ENCODE measurements at regions not wholly inside any gene's neighbourhood (a gene's known extent, or its start where the extent isn't known, plus 50 kb on each side); places are given as distances from the start of the nearest gene placed in this dataset.

DNA sequence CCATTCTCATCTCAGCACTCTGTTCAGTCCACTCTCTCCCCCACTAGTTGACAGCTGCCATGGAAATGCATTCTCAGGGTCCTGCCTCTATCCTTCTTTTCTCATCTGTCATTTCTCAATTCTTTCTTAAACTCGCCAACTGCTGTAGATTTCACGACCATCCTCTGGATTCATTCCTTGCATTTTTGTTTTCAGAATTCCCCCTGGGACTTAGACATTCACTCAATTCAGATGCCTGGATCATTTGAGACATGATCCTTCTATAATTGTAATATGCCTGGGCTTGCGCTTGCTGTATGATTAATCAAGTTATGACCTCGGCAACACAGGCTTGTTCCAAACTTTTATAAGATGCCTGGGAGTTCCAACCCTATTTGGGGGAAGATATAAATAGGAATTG, 104.5 kb downstream of the RAB11FIP2 start:
- no peak overlapping the region for H2AFZ ChIP-seq (ENCODE audit: low read depth)

GRCh38 chr10:117944676-117945447, 101.9 kb downstream of the RAB11FIP2 start:
- no peak overlapping the region for H3K4me3 ChIP-seq (IDR thresholded peaks at IDR 0.05; ENCODE audit: insufficient read depth, low read depth, low read length)
- H3K36me3 ChIP-seq (ENCODE audit: insufficient read depth): no peaks in the 10 kb centered on the region
- no peak overlapping the region for H3K27ac ChIP-seq
- no peak overlapping the region for H3K4me2 ChIP-seq
- H3K4me1 ChIP-seq (ENCODE audit: low read depth, poor library complexity, severe bottlenecking): no peaks in the 10 kb centered on the region
- no peak overlapping the region for H2AFZ ChIP-seq (ENCODE audit: low read depth)
- TF ChIP-seq CTCF (conservative IDR thresholded peaks at IDR 0.05; ENCODE audit: low read depth, low read length): no peak
- no peaks in the 10 kb centered on the region for H3K79me2 ChIP-seq (ENCODE audit: insufficient read depth, low read depth)
- no peak overlapping the region for H3K9ac ChIP-seq
- no peaks in the 10 kb centered on the region for H4K20me1 ChIP-seq (ENCODE audit: insufficient read depth)
- H3K27me3 ChIP-seq (ENCODE audit: insufficient read depth, low read depth): no peaks in the 10 kb centered on the region

More for the DNA sequence above, 104.5 kb downstream of the RAB11FIP2 start:
- no peaks in the 10 kb centered on the region for H3K4me1 ChIP-seq (ENCODE audit: low read depth, poor library complexity, severe bottlenecking)
- no peak overlapping the region for H3K4me2 ChIP-seq
- H3K79me2 ChIP-seq (ENCODE audit: insufficient read depth, low read depth): no peaks in the 10 kb centered on the region
- H3K27me3 ChIP-seq (ENCODE audit: insufficient read depth, low read depth): no peaks in the 10 kb centered on the region
- H3K9ac ChIP-seq: no peak overlapping the region
- no peak overlapping the region for H3K4me3 ChIP-seq (IDR thresholded peaks at IDR 0.05; ENCODE audit: insufficient read depth, low read depth, low read length)
- no peak overlapping the region for H3K27ac ChIP-seq
- no peak for TF ChIP-seq CTCF (conservative IDR thresholded peaks at IDR 0.05; ENCODE audit: low read depth, low read length)
- H3K36me3 ChIP-seq (ENCODE audit: insufficient read depth): no peaks in the 10 kb centered on the region
- no peaks in the 10 kb centered on the region for H4K20me1 ChIP-seq (ENCODE audit: insufficient read depth)

GRCh38 chr10:117945651-117946050, 101.1 kb downstream of the RAB11FIP2 start:
- no peak overlapping the region for H3K27ac ChIP-seq
- H3K27me3 ChIP-seq (ENCODE audit: insufficient read depth, low read depth): no peaks in the 10 kb centered on the region
- no peak overlapping the region for H3K4me2 ChIP-seq
- TF ChIP-seq CTCF (conservative IDR thresholded peaks at IDR 0.05; ENCODE audit: low read depth, low read length): no peak
- H3K4me3 ChIP-seq (IDR thresholded peaks at IDR 0.05; ENCODE audit: insufficient read depth, low read depth, low read length): no peak overlapping the region
- no peaks in the 10 kb centered on the region for H3K79me2 ChIP-seq (ENCODE audit: insufficient read depth, low read depth)
- no peaks in the 10 kb centered on the region for H3K4me1 ChIP-seq (ENCODE audit: low read depth, poor library complexity, severe bottlenecking)
- no peak overlapping the region for H2AFZ ChIP-seq (ENCODE audit: low read depth)
- no peaks in the 10 kb centered on the region for H3K36me3 ChIP-seq (ENCODE audit: insufficient read depth)
- H4K20me1 ChIP-seq (ENCODE audit: insufficient read depth): no peaks in the 10 kb centered on the region
- no peak overlapping the region for H3K9ac ChIP-seq

GRCh38 chr10:117946525-117947070, 100.1 kb downstream of the RAB11FIP2 start:
- Histone ChIP-seq H3K27me3 (ENCODE audit: insufficient read depth, low read depth) (no peaks in the 10 kb centered on the region), H4K20me1 (ENCODE audit: insufficient read depth) (no peaks in the 10 kb centered on the region), H3K79me2 (ENCODE audit: insufficient read depth, low read depth) (no peaks in the 10 kb centered on the region), H3K4me2 (no peak overlapping the region), H3K4me1 (ENCODE audit: low read depth, poor library complexity, severe bottlenecking) (no peaks in the 10 kb centered on the region), H3K27ac (no peak overlapping the region), H3K9ac (no peak overlapping the region), H2AFZ (ENCODE audit: low read depth) (no peak overlapping the region), H3K36me3 (ENCODE audit: insufficient read depth) (no peaks in the 10 kb centered on the region), H3K4me3 (IDR thresholded peaks at IDR 0.05; ENCODE audit: insufficient read depth, low read depth, low read length) (no peak overlapping the region)
- no peak for TF ChIP-seq CTCF (conservative IDR thresholded peaks at IDR 0.05; ENCODE audit: low read depth, low read length)

Measured in KMS-11 (cell line).